Mesenchymal stem cell (in vitro differentiated cells and primary cell): ENCODE measurements at regions not wholly inside any gene's neighbourhood (a gene's known extent, or its start where the extent isn't known, plus 50 kb on each side); places are given as distances from the start of the nearest gene placed in this dataset.

Experiments used
- DNase-seq: peaks from one replicate; pipeline ENCODE4 v3.0.0-alpha.2; 2013
- H2AFZ ChIP-seq: one replicate; pipeline ENCODE4 v1.6.1; 2013; ENCODE audit warnings: low read depth, mild to moderate bottlenecking, control low read depth, inconsistent platforms, low read length, moderate library complexity
- H2AK5ac ChIP-seq: 2 replicates; pipeline ENCODE4 v1.6.1; 2013; ENCODE audit warnings: low read length, moderate library complexity, mild to moderate bottlenecking, inconsistent platforms; ENCODE audit not compliant: severe bottlenecking
- H2BK120ac ChIP-seq: one replicate; pipeline ENCODE4 v1.6.1; 2013; ENCODE audit warnings: low read depth, mild to moderate bottlenecking, inconsistent platforms, low read length, moderate library complexity
- H2BK12ac ChIP-seq, 2 experiments: one replicate each; pipeline ENCODE4 v1.6.1; 2013; ENCODE audit warnings: inconsistent platforms in 2 of 2, low read length in 2 of 2, mild to moderate bottlenecking in 2 of 2, moderate library complexity in 2 of 2, control low read depth in 1 of 2
- H2BK15ac ChIP-seq: one replicate; pipeline ENCODE4 v1.6.1; 2013; ENCODE audit warnings: mild to moderate bottlenecking, low read depth, inconsistent platforms; ENCODE audit not compliant: poor library complexity, severe bottlenecking
- H2BK5ac ChIP-seq: 2 replicates; pipeline ENCODE4 v1.6.1; 2013; ENCODE audit warnings: low read depth, mild to moderate bottlenecking, low read length, control low read depth, inconsistent platforms; ENCODE audit not compliant: poor library complexity, severe bottlenecking
- H3K14ac ChIP-seq, 2 experiments: one replicate each; pipeline ENCODE4 v1.6.1; 2013; ENCODE audit warnings: inconsistent platforms in 2 of 2, low read length in 2 of 2, control low read depth in 1 of 2, mild to moderate bottlenecking in 1 of 2, moderate library complexity in 1 of 2
- H3K18ac ChIP-seq, 2 experiments: one replicate each; pipeline ENCODE4 v1.6.1; 2013; ENCODE audit warnings: inconsistent platforms in 2 of 2, low read length in 2 of 2, control low read depth in 1 of 2, low read depth in 1 of 2, mild to moderate bottlenecking in 1 of 2
- H3K23ac ChIP-seq, 2 experiments: one replicate each; pipeline ENCODE4 v1.6.1; 2013; ENCODE audit warnings: inconsistent platforms in 2 of 2, low read length in 2 of 2, mild to moderate bottlenecking in 2 of 2, moderate library complexity in 2 of 2, control low read depth in 1 of 2
- H3K27ac ChIP-seq: 2 replicates; pipeline ENCODE4 v1.5.1; 2013; ENCODE audit warnings: mild to moderate bottlenecking, moderate library complexity, low read length, control low read depth, inconsistent platforms; ENCODE audit not compliant: poor library complexity, severe bottlenecking
- H3K27me3 ChIP-seq, 2 experiments: 2 replicates each; pipeline versions ENCODE4 v1.6.1 to v1.7.0; 2013; ENCODE audit warnings: low read length in 2 of 2, mild to moderate bottlenecking in 2 of 2, moderate library complexity in 2 of 2, control low read depth in 1 of 2, inconsistent platforms in 1 of 2; ENCODE audit not compliant: control insufficient read depth in 1 of 2, insufficient read depth in 1 of 2
- H3K36me3 ChIP-seq, 2 experiments: 2 replicates each; pipeline versions ENCODE4 v1.6.1 to v1.7.0; 2013; ENCODE audit warnings: low read length in 2 of 2, control low read depth in 1 of 2, inconsistent platforms in 1 of 2, low read depth in 1 of 2, mild to moderate bottlenecking in 1 of 2; ENCODE audit not compliant: insufficient read depth in 2 of 2, control insufficient read depth in 1 of 2
- H3K4ac ChIP-seq, 2 experiments: one replicate each; pipeline ENCODE4 v1.6.1; 2013; ENCODE audit warnings: inconsistent platforms in 2 of 2, low read length in 2 of 2, mild to moderate bottlenecking in 2 of 2, moderate library complexity in 2 of 2, control low read depth in 1 of 2, low read depth in 1 of 2
- H3K4me1 ChIP-seq: 2 replicates; pipeline ENCODE4 v1.6.1; 2013; ENCODE audit warnings: low read depth, low read length, control low read depth; ENCODE audit not compliant: control insufficient read depth, insufficient read depth
- H3K4me2 ChIP-seq: 2 replicates; pipeline ENCODE4 v1.6.1; 2013; ENCODE audit warnings: low read length, mild to moderate bottlenecking, inconsistent platforms; ENCODE audit not compliant: poor library complexity, severe bottlenecking
- H3K4me3 ChIP-seq, 2 experiments: 2 replicates each; pipeline versions ENCODE4 v1.5.1 to v1.7.0; 2013; ENCODE audit warnings: low read length in 2 of 2, mild to moderate bottlenecking in 2 of 2, control low read depth in 1 of 2, low read depth in 1 of 2; ENCODE audit not compliant: insufficient read depth in 1 of 2
- H3K79me1 ChIP-seq: replicated peaks from 2 replicates; pipeline ENCODE4 v1.6.1; 2013; ENCODE audit warnings: mild to moderate bottlenecking, control low read depth, low read length, inconsistent platforms; ENCODE audit not compliant: poor library complexity, severe bottlenecking
- H3K9ac ChIP-seq: 2 replicates; pipeline ENCODE4 v1.7.0; 2013; ENCODE audit warnings: mild to moderate bottlenecking, low read length, moderate library complexity
- H3K9me3 ChIP-seq: 2 replicates; pipeline ENCODE4 v1.7.0; 2013; ENCODE audit warnings: mild to moderate bottlenecking, low read length; ENCODE audit not compliant: control insufficient read depth
- H4K8ac ChIP-seq: one replicate; pipeline ENCODE4 v1.6.1; 2013; ENCODE audit warnings: inconsistent platforms, mild to moderate bottlenecking, low read length, moderate library complexity
- H4K91ac ChIP-seq: one replicate; pipeline ENCODE4 v1.6.1; 2013; ENCODE audit warnings: mild to moderate bottlenecking, low read length, inconsistent platforms
- WGBS: methylation state at CpG from one replicate; pipeline ENCODE4 v1.1.7; 2013; ENCODE audit warnings: mixed read lengths; 5-methylcytosine and 5-hydroxymethylcytosine counted together

DNA sequence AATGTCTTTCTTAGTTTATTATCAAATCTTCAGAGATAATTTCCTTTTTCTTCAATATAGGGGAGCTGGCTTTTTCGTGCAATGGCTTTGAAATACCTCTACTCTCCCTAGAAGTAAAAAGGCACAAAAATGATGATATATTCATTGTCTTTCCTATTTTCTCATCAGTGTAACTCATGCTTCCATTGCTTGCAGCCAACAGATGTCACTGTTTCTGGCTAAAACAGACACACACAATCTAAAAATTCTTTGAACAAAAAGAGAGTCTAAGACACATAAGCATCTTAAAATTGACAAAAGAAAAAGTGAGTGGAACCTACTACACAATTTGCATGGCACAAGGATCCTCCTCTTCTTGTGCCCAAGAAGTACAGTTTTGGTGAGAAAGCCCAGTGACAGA, 448.7 kb upstream of the VRK2 start:
- no peak overlapping the region for H3K18ac ChIP-seq
- no peak overlapping the region for H3K23ac ChIP-seq
- H3K14ac ChIP-seq: no peak overlapping the region
- H3K27ac ChIP-seq: no peak overlapping the region
- no peak overlapping the region for H3K4me3 ChIP-seq
- H2BK12ac ChIP-seq: no peak overlapping the region
- DNase-seq: no peak
- H3K4me1 ChIP-seq: no peaks in the 10 kb centered on the region
- H3K4ac ChIP-seq: no peak overlapping the region
- no peaks in the 10 kb centered on the region for H3K79me1 ChIP-seq
- H2BK15ac ChIP-seq: no peak overlapping the region
- 58% methylated on average over 1 of the region's 1 CpG for WGBS
- H4K91ac ChIP-seq: no peak overlapping the region
- no peaks in the 10 kb centered on the region for H3K36me3 ChIP-seq
- H2AFZ ChIP-seq: no peak overlapping the region
- no peak overlapping the region for H2BK5ac ChIP-seq
- H3K9me3 ChIP-seq: peaks cover 9% of the 10 kb centered on the region
- H2BK120ac ChIP-seq: no peak overlapping the region
- no peak overlapping the region for H3K9ac ChIP-seq
- H2AK5ac ChIP-seq: no peak overlapping the region
- no peak overlapping the region for H4K8ac ChIP-seq
- no peak overlapping the region for H3K4me2 ChIP-seq
- no peaks in the 10 kb centered on the region for H3K27me3 ChIP-seq

DNA sequence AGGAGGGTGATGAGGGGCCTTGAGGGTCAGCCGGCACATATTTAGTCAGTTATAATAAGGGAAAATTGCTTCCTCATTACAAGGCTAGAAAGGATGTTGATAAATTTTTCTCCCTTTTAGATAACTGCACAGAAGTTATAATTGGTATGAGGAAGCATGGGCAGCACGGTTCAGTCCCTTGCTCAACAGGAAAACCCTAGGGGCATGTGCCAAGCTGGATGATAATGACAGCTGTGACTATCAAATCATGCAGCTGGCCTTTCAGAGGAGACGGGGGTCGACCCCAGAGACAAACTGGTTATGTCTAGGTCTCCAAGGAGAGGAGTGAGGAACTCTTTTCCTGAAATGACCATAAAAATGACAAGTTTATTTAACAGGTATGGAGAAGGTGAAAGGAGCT, 448.1 kb upstream of the VRK2 start:
- Histone ChIP-seq H2AFZ (no peak overlapping the region), H3K79me1 (no peaks in the 10 kb centered on the region), H4K91ac (no peak overlapping the region), H2BK120ac (no peak overlapping the region), H3K9me3 (peaks cover 9% of the 10 kb centered on the region), H3K9ac (no peak overlapping the region), H3K27ac (no peak overlapping the region), H2BK15ac (no peak overlapping the region), H4K8ac (no peak overlapping the region), H3K4me3 (no peak overlapping the region), H3K4ac (no peak overlapping the region), H3K23ac (no peak overlapping the region), H3K18ac (no peak overlapping the region), H3K27me3 (no peaks in the 10 kb centered on the region), H2BK5ac (no peak overlapping the region), H3K36me3 (no peaks in the 10 kb centered on the region), H3K4me2 (no peak overlapping the region), H2AK5ac (no peak overlapping the region), H3K14ac (no peak overlapping the region), H2BK12ac (no peak overlapping the region), H3K4me1 (no peaks in the 10 kb centered on the region)
- 68% methylated on average over 4 of the region's 4 CpGs for whole genome bisulfite sequencing
- no peak for DNase-seq

DNA sequence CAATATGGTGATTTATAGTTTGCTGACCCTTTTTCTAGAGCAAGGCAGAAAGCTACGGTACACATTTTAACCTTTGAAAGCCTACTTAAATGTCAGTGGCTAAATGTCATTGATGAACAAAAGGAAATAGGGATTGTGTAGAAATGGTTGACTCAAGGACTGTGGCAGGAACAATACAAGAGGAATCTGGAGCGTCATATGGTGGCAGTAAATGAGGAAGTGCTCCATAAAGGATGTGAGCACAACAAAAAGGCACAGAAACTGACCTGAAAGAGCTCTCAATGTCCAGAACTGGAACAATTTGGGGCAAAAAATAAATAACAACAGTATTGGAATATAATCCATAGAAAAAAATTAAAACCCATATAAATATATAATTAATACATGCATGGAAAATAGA, 443.9 kb upstream of the VRK2 start:
- H2BK15ac ChIP-seq: no peak overlapping the region
- no peak overlapping the region for H2BK12ac ChIP-seq
- H3K4me3 ChIP-seq: no peak overlapping the region
- no peaks in the 10 kb centered on the region for H3K27me3 ChIP-seq
- no peak overlapping the region for H2AFZ ChIP-seq
- H4K91ac ChIP-seq: no peak overlapping the region
- H3K23ac ChIP-seq: no peak overlapping the region
- DNase-seq: no peak
- no peak overlapping the region for H2BK5ac ChIP-seq
- H2AK5ac ChIP-seq: no peak overlapping the region
- no peak overlapping the region for H3K9ac ChIP-seq
- H2BK120ac ChIP-seq: no peak overlapping the region
- no peak overlapping the region for H4K8ac ChIP-seq
- H3K4ac ChIP-seq: no peak overlapping the region
- H3K9me3 ChIP-seq: peaks cover 4% of the 10 kb centered on the region
- 72% methylated on average over 2 of the region's 2 CpGs for WGBS
- no peaks in the 10 kb centered on the region for H3K4me1 ChIP-seq
- H3K79me1 ChIP-seq: no peaks in the 10 kb centered on the region
- no peak overlapping the region for H3K18ac ChIP-seq
- no peak overlapping the region for H3K14ac ChIP-seq
- H3K4me2 ChIP-seq: no peak overlapping the region
- no peak overlapping the region for H3K27ac ChIP-seq
- H3K36me3 ChIP-seq: no peaks in the 10 kb centered on the region

DNA sequence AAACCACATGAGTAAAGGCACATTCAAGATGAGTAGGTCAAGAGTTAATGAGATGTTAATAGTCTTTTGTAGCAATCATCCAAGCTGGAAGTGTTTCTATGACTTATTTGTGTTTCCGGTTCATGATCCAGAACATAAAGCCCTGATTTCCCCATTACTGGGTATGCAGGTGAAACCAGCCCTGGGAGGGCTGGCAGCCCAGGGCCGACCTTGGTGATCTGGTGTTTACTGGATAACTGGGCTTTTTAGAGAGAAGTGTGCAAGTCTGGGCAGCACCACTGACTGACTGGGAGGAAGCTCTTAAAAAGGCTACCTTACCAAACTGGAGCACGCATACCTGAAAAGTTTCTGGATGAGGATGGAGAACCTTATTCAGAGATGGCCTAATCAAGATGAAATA, 431.6 kb upstream of the VRK2 start:
- Histone ChIP-seq H3K79me1 (no peaks in the 10 kb centered on the region), H3K36me3 (no peaks in the 10 kb centered on the region), H2AK5ac (no peak overlapping the region), H3K4me2 (no peak overlapping the region), H3K23ac (no peak overlapping the region), H2BK120ac (no peak overlapping the region), H4K8ac (no peak overlapping the region), H3K18ac (no peak overlapping the region), H3K14ac (no peak overlapping the region), H3K9me3 (no peaks in the 10 kb centered on the region), H2BK12ac (no peak overlapping the region), H3K4me3 (no peak overlapping the region), H3K9ac (no peak overlapping the region), H2BK15ac (no peak overlapping the region), H3K27me3 (no peaks in the 10 kb centered on the region), H2AFZ (no peak overlapping the region), H3K4me1 (no peaks in the 10 kb centered on the region), H3K27ac (no peak overlapping the region), H3K4ac (no peak overlapping the region), H4K91ac (no peak overlapping the region), H2BK5ac (no peak overlapping the region)
- WGBS: 87% methylated on average over 3 of the region's 3 CpGs
- DNase-seq: no peak
